ENCODE measurements at regions not wholly inside any gene's neighbourhood (a gene's known extent, or its start where the extent isn't known, plus 50 kb on each side); places are given as distances from the start of the nearest gene placed in this dataset.

GRCh38 chr21:29436650-29437049, 137.9 kb downstream of the BACH1 start:
- 78 to 96% (median 89%) methylated on average over 2 of the region's 2 CpGs for WGBS, 4 donors
- Histone ChIP-seq H3K4me1 (replicated peaks in 1 of 2) (peaks cover 0 to 4% of the 10 kb centered on the region in 2 donors), H3K9me3 (replicated peaks in 1 of 3) (no peaks in the 10 kb centered on the region), H3K36me3 (replicated peaks in 1 of 2) (no peaks in the 10 kb centered on the region), H3K4me3 (no peak overlapping the region), H3K27me3 (no peaks in the 10 kb centered on the region), H3K27ac (no peak overlapping the region)
- intact Hi-C loops (cut with DNase I) = no loop called here
- no peak for DNase-seq
- TF ChIP-seq POLR2A (IDR thresholded peaks at IDR 0.05) = no peak
- TF ChIP-seq, protein P1, sequence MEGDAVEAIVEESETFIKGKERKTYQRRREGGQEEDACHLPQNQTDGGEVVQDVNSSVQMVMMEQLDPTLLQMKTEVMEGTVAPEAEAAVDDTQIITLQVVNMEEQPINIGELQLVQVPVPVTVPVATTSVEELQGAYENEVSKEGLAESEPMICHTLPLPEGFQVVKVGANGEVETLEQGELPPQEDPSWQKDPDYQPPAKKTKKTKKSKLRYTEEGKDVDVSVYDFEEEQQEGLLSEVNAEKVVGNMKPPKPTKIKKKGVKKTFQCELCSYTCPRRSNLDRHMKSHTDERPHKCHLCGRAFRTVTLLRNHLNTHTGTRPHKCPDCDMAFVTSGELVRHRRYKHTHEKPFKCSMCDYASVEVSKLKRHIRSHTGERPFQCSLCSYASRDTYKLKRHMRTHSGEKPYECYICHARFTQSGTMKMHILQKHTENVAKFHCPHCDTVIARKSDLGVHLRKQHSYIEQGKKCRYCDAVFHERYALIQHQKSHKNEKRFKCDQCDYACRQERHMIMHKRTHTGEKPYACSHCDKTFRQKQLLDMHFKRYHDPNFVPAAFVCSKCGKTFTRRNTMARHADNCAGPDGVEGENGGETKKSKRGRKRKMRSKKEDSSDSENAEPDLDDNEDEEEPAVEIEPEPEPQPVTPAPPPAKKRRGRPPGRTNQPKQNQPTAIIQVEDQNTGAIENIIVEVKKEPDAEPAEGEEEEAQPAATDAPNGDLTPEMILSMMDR (IDR thresholded peaks at IDR 0.05) = no peak

DNA sequence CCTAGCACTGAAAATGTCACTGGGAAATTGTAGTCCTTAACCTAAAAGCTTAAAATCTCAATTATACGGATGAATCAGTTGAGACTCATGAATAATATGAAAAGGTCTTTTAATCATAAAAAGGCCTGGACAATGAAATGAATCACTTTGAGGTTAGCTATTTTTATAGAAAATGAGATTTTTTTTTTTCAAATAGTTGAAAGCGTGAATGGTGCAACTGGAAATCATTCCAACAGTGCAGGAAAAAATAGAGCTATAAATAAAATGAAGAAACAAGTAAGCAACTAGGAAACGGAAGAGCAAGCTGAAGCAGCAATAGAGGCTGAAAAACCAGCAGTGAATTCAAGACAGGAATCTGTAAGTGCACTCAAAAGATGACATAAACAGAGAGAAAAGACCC, 142.9 kb downstream of the BACH1 start:
- H3K9me3 ChIP-seq (replicated peaks in 1 of 3) = no peaks in the 10 kb centered on the region
- intact Hi-C loops (cut with DNase I) = no loop called here
- H3K4me1 ChIP-seq (replicated peaks in 1 of 2) = peaks cover 5 to 9% of the 10 kb centered on the region in 2 donors
- H3K36me3 ChIP-seq (replicated peaks in 1 of 2) = no peaks in the 10 kb centered on the region
- no peak overlapping the region for H3K4me3 ChIP-seq
- no peak for TF ChIP-seq POLR2A (IDR thresholded peaks at IDR 0.05)
- TF ChIP-seq, protein P1 (IDR thresholded peaks at IDR 0.05) = no peak
- 28 to 34% (median 31%) methylated on average over 3 of the region's 3 CpGs for WGBS, 4 donors
- no peak overlapping the region for H3K27ac ChIP-seq
- no peaks in the 10 kb centered on the region for H3K27me3 ChIP-seq
- no peak for DNase-seq

- Histone ChIP-seq H3K36me3 (replicated peaks in 1 of 2) (no peaks in the 10 kb centered on the region), H3K9me3 (replicated peaks in 1 of 3) (no peaks in the 10 kb centered on the region), H3K4me3 (no peak overlapping the region), H3K4me1 (replicated peaks in 1 of 2) (peaks cover 5 to 9% of the 10 kb centered on the region in 2 donors), H3K27ac (no peak overlapping the region), H3K27me3 (no peaks in the 10 kb centered on the region)
- DNase-seq = no peak
- TF ChIP-seq, protein P1 (IDR thresholded peaks at IDR 0.05) = no peak
- no peak for TF ChIP-seq POLR2A (IDR thresholded peaks at IDR 0.05)
- intact Hi-C loops (cut with DNase I) = no loop called here
- 100% methylated on average over 1 of the region's 1 CpG for WGBS, 4 donors
These were observed 144.8 kb downstream of the BACH1 start for GRCh38 chr21:29443411-29444010.

- no peaks in the 10 kb centered on the region for H3K36me3 ChIP-seq (replicated peaks in 1 of 2)
- no peak overlapping the region for H3K4me3 ChIP-seq
- WGBS, 4 donors = 86 to 91% (median 89%) methylated on average over 4 of the region's 4 CpGs
- DNase-seq = no peak
- TF ChIP-seq POLR2A (IDR thresholded peaks at IDR 0.05) = no peak
- TF ChIP-seq, protein P1 (IDR thresholded peaks at IDR 0.05) = no peak
- H3K27ac ChIP-seq = no peak overlapping the region
- H3K27me3 ChIP-seq = no peaks in the 10 kb centered on the region
- H3K9me3 ChIP-seq (replicated peaks in 1 of 3) = no peaks in the 10 kb centered on the region
- intact Hi-C loops (cut with DNase I) = no loop called here
- H3K4me1 ChIP-seq (replicated peaks in 1 of 2) = no peaks in the 10 kb centered on the region
These were observed 150.0 kb downstream of the BACH1 start for GRCh38 chr21:29448766-29449165.

Measured in adrenal gland (tissue), 9 donors.